ENCODE measurements at regions not wholly inside any gene's neighbourhood (a gene's known extent, or its start where the extent isn't known, plus 50 kb on each side); places are given as distances from the start of the nearest gene placed in this dataset.
A peak's percentile ranks its signal among the peaks of the same experiment; 100 is the strongest.

DNA sequence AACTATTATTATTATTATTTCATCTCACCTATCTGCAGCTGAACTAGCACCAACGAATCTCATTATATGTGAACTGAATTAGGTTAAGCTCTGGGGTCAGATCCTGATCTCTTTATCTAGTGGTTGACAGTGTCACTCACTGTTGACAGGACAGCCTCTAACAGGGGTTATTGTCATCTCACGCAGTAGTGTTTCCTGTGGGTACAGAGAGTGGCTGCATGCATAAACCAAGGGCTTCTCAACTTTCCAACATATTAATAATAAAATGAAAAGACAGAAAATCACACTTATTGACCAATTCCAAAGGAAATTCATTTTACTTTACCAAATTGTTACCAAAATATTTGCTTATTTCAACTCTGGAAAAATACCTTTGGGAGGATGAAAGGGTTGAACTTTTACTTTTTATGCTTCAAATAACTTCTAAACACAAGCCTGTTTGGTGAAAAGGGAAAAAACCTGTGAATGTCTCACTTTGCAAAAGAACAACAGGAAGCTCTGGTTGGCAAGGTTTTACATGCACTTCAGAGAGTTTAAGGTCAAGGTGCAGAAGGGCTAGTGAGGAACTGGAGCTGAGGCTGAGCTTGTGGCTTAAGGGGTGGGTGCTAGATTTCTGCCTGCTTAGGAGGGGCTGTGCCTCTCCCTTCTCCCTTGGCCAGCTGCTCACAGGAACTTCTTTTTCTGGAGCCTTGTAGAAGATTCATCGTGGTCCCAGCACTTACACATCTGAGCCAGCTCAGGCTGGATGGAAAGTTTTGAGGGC lies 72.6 kb downstream of the CTAGE1 start:
- H3K4me1 ChIP-seq = no peaks in the 10 kb centered on the region
- no peak overlapping the region for H3K4me3 ChIP-seq
- TF ChIP-seq, protein P1, sequence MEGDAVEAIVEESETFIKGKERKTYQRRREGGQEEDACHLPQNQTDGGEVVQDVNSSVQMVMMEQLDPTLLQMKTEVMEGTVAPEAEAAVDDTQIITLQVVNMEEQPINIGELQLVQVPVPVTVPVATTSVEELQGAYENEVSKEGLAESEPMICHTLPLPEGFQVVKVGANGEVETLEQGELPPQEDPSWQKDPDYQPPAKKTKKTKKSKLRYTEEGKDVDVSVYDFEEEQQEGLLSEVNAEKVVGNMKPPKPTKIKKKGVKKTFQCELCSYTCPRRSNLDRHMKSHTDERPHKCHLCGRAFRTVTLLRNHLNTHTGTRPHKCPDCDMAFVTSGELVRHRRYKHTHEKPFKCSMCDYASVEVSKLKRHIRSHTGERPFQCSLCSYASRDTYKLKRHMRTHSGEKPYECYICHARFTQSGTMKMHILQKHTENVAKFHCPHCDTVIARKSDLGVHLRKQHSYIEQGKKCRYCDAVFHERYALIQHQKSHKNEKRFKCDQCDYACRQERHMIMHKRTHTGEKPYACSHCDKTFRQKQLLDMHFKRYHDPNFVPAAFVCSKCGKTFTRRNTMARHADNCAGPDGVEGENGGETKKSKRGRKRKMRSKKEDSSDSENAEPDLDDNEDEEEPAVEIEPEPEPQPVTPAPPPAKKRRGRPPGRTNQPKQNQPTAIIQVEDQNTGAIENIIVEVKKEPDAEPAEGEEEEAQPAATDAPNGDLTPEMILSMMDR (IDR thresholded peaks at IDR 0.05) = no peak
- TF ChIP-seq POLR2A (IDR thresholded peaks at IDR 0.05) (no peak), POLR2AphosphoS5 (IDR thresholded peaks at IDR 0.05) (no peak)
- DNase-seq (ENCODE audit: low spot score in 2 of 2) = no peak
- no peaks in the 10 kb centered on the region for H3K36me3 ChIP-seq
- intact Hi-C loops (cut with DNase I; ENCODE audit: low total_unique reads) = loop anchor here (5.0 to 10.0 kb wide), 2 partner anchors 170 to 862 kb away; no protein-coding TSS in a partner anchor
- no peaks in the 10 kb centered on the region for H3K27me3 ChIP-seq
- H3K27ac ChIP-seq = no peak overlapping the region
- H3K9me3 ChIP-seq = no peaks in the 10 kb centered on the region

DNA sequence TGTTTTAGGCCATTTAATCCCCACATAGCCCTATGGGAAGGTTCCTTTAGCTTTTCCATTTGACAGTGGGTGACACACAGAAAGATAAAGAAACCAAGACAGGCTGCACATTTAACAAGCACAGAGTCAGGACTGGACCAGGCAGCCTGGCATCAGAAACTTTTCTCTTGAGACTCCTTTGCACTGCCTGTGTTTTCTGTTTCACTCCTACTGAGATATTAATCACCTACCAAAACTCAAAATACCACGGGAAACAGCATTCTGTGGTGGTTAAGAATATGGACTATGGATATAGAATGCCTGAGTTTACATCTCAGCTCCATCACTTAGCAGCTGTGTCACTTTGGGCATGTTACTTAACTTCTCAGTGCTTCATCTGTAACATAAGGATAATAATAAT lies 73.3 kb downstream of the CTAGE1 start:
- Histone ChIP-seq H3K4me1 (no peaks in the 10 kb centered on the region), H3K36me3 (no peaks in the 10 kb centered on the region), H3K27ac (no peak overlapping the region), H3K27me3 (no peaks in the 10 kb centered on the region), H3K9me3 (no peaks in the 10 kb centered on the region), H3K4me3 (no peak overlapping the region)
- TF ChIP-seq, protein P1 (IDR thresholded peaks at IDR 0.05) = no peak
- TF ChIP-seq POLR2AphosphoS5 (IDR thresholded peaks at IDR 0.05) (no peak), POLR2A (IDR thresholded peaks at IDR 0.05) (no peak)
- DNase-seq (ENCODE audit: low spot score in 2 of 2) = no peak
- intact Hi-C loops (cut with DNase I; ENCODE audit: low total_unique reads) = loop anchor here (10.0 kb wide), 1 partner anchor 170 kb away; no protein-coding TSS in a partner anchor

GRCh38 chr18:22343613-22344012 lies 74.1 kb downstream of the CTAGE1 start:
- TF ChIP-seq POLR2A (IDR thresholded peaks at IDR 0.05) (no peak), POLR2AphosphoS5 (IDR thresholded peaks at IDR 0.05) (no peak)
- TF ChIP-seq, protein P1 (IDR thresholded peaks at IDR 0.05) = no peak
- no peak overlapping the region for H3K4me3 ChIP-seq
- intact Hi-C loops (cut with DNase I; ENCODE audit: low total_unique reads) = loop anchor here (2.0 to 10.0 kb wide), 2 partner anchors 57 to 169 kb away; no protein-coding TSS in a partner anchor
- H3K36me3 ChIP-seq = no peaks in the 10 kb centered on the region
- no peaks in the 10 kb centered on the region for H3K4me1 ChIP-seq
- no peaks in the 10 kb centered on the region for H3K9me3 ChIP-seq
- peak overlapping the region in 1 of 2 donors; percentile 12 for H3K27ac ChIP-seq
- no peaks in the 10 kb centered on the region for H3K27me3 ChIP-seq
- DNase-seq (ENCODE audit: low spot score in 2 of 2) = no peak

- TF ChIP-seq POLR2AphosphoS5 (IDR thresholded peaks at IDR 0.05) (no peak), POLR2A (IDR thresholded peaks at IDR 0.05) (no peak)
- TF ChIP-seq, protein P1 (IDR thresholded peaks at IDR 0.05) = no peak
- DNase-seq (ENCODE audit: low spot score in 2 of 2) = peak in 1 of 2 donors; percentile 53
- Histone ChIP-seq H3K27ac (peak overlapping the region; percentile 12 to 21), H3K36me3 (no peaks in the 10 kb centered on the region), H3K4me3 (no peak overlapping the region), H3K9me3 (no peaks in the 10 kb centered on the region), H3K4me1 (no peaks in the 10 kb centered on the region), H3K27me3 (no peaks in the 10 kb centered on the region)
- intact Hi-C loops (cut with DNase I; ENCODE audit: low total_unique reads) = loop anchor here (2.0 to 10.0 kb wide), 2 partner anchors 58 to 168 kb away; no protein-coding TSS in a partner anchor
These were observed 75.1 kb downstream of the CTAGE1 start for GRCh38 chr18:22342625-22343024.

GRCh38 chr18:22340331-22340730 lies 77.4 kb downstream of the CTAGE1 start:
- intact Hi-C loops (cut with DNase I; ENCODE audit: low total_unique reads) = loop anchor here (10.0 kb wide), 1 partner anchor 166 kb away; no protein-coding TSS in a partner anchor
- H3K9me3 ChIP-seq = no peaks in the 10 kb centered on the region
- H3K36me3 ChIP-seq = no peaks in the 10 kb centered on the region
- no peak overlapping the region for H3K4me3 ChIP-seq
- no peak overlapping the region for H3K27ac ChIP-seq
- no peaks in the 10 kb centered on the region for H3K27me3 ChIP-seq
- no peaks in the 10 kb centered on the region for H3K4me1 ChIP-seq
- DNase-seq (ENCODE audit: low spot score in 2 of 2) = no peak
- TF ChIP-seq POLR2AphosphoS5 (IDR thresholded peaks at IDR 0.05) (no peak), POLR2A (IDR thresholded peaks at IDR 0.05) (no peak)
- TF ChIP-seq, protein P1 (IDR thresholded peaks at IDR 0.05) = no peak
